HL-60 (cell line): ENCODE measurements at regions not wholly inside any gene's neighbourhood (a gene's known extent, or its start where the extent isn't known, plus 50 kb on each side); places are given as distances from the start of the nearest gene placed in this dataset.

Experiments used
- DNase-seq, 2 experiments: peaks; one replicate each; pipeline ENCODE4 v3.0.0-alpha.2; 2010 to 2020; ENCODE audit warnings: low read depth in 1 of 2, low spot score in 1 of 2
- H3K27ac ChIP-seq: fragments of 250-450 bp; sonication (Bioruptor Pico); replicated peaks from 2 replicates; pipeline ENCODE4 v1.5.1; 2020; ENCODE audit warnings: mild to moderate bottlenecking, moderate library complexity
- H3K27me3 ChIP-seq: fragments of 250-450 bp; sonication (Bioruptor Pico); 2 replicates; pipeline ENCODE4 v1.5.1; 2021; ENCODE audit warnings: mild to moderate bottlenecking, moderate library complexity; ENCODE audit not compliant: insufficient read depth, poor library complexity, severe bottlenecking
- H3K4me3 ChIP-seq: replicated peaks from 2 replicates; pipeline ENCODE4 v1.5.1; 2011; ENCODE audit warnings: mild to moderate bottlenecking, control low read depth, low read length; ENCODE audit not compliant: insufficient read depth
- GABPA ChIP-seq: IDR thresholded peaks from 2 replicates; pipeline ENCODE4 v1.6.1; 2012; ENCODE audit warnings: low read depth
- POLR2AphosphoS5 ChIP-seq: IDR thresholded peaks from 2 replicates; pipeline ENCODE4 v1.6.1; 2012; ENCODE audit warnings: low read depth
- REST ChIP-seq: IDR thresholded peaks from 2 replicates; pipeline ENCODE4 v1.6.1; 2012; ENCODE audit warnings: low read depth; ENCODE audit not compliant: insufficient replicate concordance
- SPI1 ChIP-seq: IDR thresholded peaks from 2 replicates; pipeline ENCODE4 v1.6.1; 2012; ENCODE audit warnings: low read depth, mild to moderate bottlenecking, borderline replicate concordance
- TF ChIP-seq, protein P1 (sequence below): IDR thresholded peaks from one replicate; pipeline ENCODE4 v1.5.1; 2011; ENCODE audit warnings: low read length, control low read depth, inconsistent platforms; ENCODE audit not compliant: insufficient read depth

DNA sequence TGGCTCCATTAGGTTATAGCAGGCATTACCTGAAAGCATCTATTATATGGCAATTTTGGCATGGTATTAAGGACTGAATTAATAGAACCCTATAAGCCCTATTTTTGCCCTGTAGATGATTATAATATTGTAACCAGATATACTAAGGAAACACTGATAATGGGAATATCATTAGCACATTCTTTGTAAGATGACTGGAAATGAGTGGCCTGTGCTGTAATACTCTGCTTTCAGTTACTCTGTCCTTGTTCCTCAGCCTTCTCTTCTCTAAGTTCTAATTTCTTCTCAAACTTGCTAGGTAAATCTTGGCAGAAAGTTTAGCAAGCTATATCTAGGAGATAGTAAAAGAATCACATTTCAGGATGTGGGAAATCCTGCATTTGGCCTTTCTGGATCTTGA, 74.0 kb upstream of the ITPRID2 start:
- no peak overlapping the region for H3K27ac ChIP-seq
- DNase-seq, result no peak
- no peak for TF ChIP-seq GABPA
- TF ChIP-seq SPI1, result no peak
- TF ChIP-seq, protein P1, sequence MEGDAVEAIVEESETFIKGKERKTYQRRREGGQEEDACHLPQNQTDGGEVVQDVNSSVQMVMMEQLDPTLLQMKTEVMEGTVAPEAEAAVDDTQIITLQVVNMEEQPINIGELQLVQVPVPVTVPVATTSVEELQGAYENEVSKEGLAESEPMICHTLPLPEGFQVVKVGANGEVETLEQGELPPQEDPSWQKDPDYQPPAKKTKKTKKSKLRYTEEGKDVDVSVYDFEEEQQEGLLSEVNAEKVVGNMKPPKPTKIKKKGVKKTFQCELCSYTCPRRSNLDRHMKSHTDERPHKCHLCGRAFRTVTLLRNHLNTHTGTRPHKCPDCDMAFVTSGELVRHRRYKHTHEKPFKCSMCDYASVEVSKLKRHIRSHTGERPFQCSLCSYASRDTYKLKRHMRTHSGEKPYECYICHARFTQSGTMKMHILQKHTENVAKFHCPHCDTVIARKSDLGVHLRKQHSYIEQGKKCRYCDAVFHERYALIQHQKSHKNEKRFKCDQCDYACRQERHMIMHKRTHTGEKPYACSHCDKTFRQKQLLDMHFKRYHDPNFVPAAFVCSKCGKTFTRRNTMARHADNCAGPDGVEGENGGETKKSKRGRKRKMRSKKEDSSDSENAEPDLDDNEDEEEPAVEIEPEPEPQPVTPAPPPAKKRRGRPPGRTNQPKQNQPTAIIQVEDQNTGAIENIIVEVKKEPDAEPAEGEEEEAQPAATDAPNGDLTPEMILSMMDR, result no peak
- TF ChIP-seq POLR2AphosphoS5, result no peak
- no peak for TF ChIP-seq REST

GRCh38 chr2:181818058-181818680, 73.4 kb upstream of the ITPRID2 start:
- H3K27me3 ChIP-seq, result no peaks in the 10 kb centered on the region
- no peak overlapping the region for H3K27ac ChIP-seq
- H3K4me3 ChIP-seq, result no peak overlapping the region
- TF ChIP-seq REST (no peak), POLR2AphosphoS5 (no peak), GABPA (no peak), SPI1 (no peak)
- TF ChIP-seq, protein P1, result no peak
- DNase-seq, result no peak

More for the DNA sequence above, 74.0 kb upstream of the ITPRID2 start:
- H3K4me3 ChIP-seq, result no peak overlapping the region
- H3K27me3 ChIP-seq, result no peaks in the 10 kb centered on the region

- no peak for TF ChIP-seq POLR2AphosphoS5
- TF ChIP-seq, protein P1, result no peak
- DNase-seq, result no peak
- Histone ChIP-seq H3K27ac (no peak overlapping the region), H3K27me3 (no peaks in the 10 kb centered on the region), H3K4me3 (no peak overlapping the region)
Measured at GRCh38 chr2:181818840-181819239, 72.7 kb upstream of the ITPRID2 start.

GRCh38 chr2:181821049-181821448, 70.5 kb upstream of the ITPRID2 start:
- Histone ChIP-seq H3K27ac (no peak overlapping the region), H3K27me3 (no peaks in the 10 kb centered on the region), H3K4me3 (no peak overlapping the region)
- DNase-seq, result no peak
- TF ChIP-seq SPI1, result no peak
- no peak for TF ChIP-seq REST
- TF ChIP-seq GABPA, result no peak
- TF ChIP-seq, protein P1, result no peak
- TF ChIP-seq POLR2AphosphoS5, result no peak
